ENCODE measurements at regions not wholly inside any gene's neighbourhood (a gene's known extent, or its start where the extent isn't known, plus 50 kb on each side); places are given as distances from the start of the nearest gene placed in this dataset.
"Not testable (repeated sequence)": the region's sequence is repeated elsewhere in the genome, so short reads cannot be mapped to it uniquely, and the experiment has no call there.

DNA sequence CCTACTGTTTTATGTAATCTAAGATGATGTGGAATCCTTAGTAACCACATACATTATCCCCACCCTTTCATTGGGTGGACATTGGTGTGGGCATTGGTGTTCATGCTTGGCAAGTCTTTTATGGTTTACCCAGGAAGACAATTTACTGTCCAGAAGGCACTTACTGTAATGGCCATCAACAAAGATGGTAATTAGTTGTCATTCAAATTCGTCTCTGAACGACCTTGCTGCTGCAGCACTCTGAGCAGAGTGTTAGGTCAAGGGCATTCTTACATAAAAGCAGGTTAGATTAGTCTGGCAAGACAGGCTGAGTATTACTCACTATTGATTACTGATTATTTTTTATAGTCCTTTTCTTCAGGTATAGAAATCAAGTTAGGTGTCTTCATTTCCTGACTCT lies 447.9 kb downstream of the XIRP2 start:
- no peak for DNase-seq

GRCh38 chr2:167335541-167335992 lies 447.3 kb downstream of the XIRP2 start:
- DNase-seq = no peak

DNA sequence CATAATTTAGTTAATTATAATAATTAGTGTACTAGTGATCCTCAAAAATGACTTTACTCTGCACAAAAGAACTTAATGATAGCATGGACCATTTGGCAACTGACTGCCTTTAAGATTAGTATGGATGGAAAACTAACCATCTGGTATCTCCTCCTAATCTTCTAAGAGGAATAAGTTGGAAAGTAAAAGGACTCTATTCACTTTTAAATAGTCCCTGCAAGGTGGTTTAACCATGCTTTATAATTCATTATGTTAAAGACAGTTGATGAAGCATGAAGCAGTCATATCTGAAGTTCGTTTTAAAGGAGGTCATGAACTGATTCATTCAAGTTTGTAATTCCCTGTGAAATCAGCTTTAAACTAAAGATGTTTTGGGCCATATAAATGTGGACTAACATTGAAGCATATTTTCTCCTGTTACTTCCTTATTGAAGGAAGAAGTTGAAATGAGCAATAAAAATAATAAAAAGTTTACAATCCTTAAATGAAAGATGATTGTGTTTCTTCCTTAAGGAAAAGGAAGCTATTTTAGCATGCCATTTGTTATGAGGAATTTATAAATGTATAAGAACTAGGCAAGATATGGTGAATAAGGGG lies 446.0 kb downstream of the XIRP2 start:
- DNase-seq = no peak

DNA sequence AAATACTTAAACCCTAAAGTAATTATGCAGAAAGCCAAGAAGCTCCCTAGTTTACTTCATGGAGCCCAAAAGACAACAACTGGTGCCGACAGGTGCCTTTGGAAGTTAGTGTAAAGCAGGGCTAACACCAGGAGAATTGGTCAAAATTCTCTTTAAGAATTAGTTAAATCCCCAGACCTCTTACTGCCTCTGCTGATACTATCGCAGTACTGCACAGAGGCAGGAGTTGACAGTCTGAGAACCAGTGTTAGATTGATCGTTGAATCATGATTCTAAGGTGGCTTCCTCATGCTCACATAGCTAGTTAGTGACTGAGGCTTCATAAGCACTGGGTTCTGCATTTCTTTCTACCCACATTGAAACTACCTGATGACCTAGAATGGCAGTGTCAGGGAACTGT lies 445.0 kb downstream of the XIRP2 start:
- DNase-seq = no peak

DNA sequence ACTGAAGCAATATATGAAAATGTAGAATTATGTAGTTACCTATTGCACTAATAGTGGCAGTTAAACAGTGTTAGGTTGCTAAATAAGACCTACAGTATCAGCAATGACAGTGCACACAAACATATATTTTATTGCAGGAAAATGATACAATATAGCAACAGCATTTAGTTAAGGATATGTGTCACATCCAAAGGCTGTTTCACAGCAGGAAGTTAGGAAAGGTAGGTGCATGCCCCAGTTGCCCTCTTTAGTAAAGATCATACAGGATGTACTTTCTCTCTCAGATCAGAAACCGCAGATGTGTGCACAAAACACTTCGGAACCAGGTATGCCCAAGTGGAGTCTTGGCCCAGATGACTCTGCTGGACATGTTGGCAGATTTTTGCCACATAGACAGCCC lies 444.1 kb downstream of the XIRP2 start:
- DNase-seq = no peak

- no peak for DNase-seq
Measured at GRCh38 chr2:167331636-167332232, 443.5 kb downstream of the XIRP2 start.

GRCh38 chr2:167328808-167329207 lies 440.5 kb downstream of the XIRP2 start:
- DNase-seq = not testable (repeated sequence)

DNA sequence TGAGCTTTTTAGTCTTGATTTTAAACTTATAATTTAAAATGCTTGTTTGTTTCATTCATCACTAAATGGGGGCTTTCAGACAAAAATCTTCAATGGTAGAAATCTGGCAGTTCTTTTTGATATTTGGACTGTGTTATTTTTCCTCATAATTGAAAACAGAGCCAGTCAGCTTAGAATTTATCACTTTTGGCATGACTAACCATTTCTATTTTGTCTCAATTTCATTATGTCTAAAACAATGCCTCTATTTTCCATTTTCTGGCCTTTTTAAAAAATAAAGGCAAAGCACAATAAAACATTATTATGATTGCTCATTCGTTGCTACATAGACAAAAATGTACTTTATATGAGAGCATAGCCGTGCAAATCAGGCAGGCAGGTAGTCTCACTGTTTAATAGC lies 434.5 kb downstream of the XIRP2 start:
- no peak for DNase-seq

DNA sequence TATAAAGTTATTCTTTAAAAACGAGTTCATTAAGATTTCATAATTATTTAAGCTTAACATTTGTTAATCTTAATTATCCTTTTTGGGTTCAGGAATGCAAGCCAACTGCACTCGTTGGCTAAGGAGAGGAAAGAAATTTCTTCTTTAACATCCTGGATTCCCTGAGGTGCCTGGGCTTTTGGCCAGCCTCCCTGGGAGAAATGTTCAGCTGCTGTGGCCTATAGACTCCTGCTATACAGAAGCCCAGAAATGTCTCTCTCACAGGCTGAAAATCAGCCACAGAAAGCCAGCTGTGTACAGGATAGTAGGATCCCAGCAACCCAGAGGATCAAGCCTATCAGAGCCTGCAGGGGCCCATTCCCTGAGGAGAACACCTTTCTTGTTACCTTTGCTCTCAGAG lies 430.3 kb downstream of the XIRP2 start:
- no peak for DNase-seq

- DNase-seq = no peak
Measured at GRCh38 chr2:167310442-167310841, 422.2 kb downstream of the XIRP2 start.
